PC-9 (cell line): ENCODE measurements at regions not wholly inside any gene's neighbourhood (a gene's known extent, or its start where the extent isn't known, plus 50 kb on each side); places are given as distances from the start of the nearest gene placed in this dataset.

ENCODE experiments used
- BruUV-seq: library from RNA; stranded (reverse); fragments of 400-500 nt; replicated peaks from 2 replicates; lab custom pipeline; 2021; lab: Mats Ljungman, UMichigan
- CTCF ChIA-PET: fragments of 300-600 bp; sonication (Branson Sonifier 250); formaldehyde crosslinking; loops from one replicate; lab custom pipeline; 2022; ENCODE audit warnings: antibody characterized with exemption; lab: Charles Lee
- POLR2A ChIA-PET: fragments of 300-600 bp; sonication (Branson Sonifier 250); formaldehyde crosslinking; loops from one replicate; lab custom pipeline; 2022; ENCODE audit warnings: antibody characterized with exemption; ENCODE audit not compliant: unreplicated experiment; lab: Charles Lee
- DNase-seq, 2 experiments: peaks; one replicate each; pipeline versions ENCODE4 v3.0.0 to v3.0.0-alpha.2; 2015 to 2022; ENCODE audit warnings: mixed read lengths in 1 of 2
- H2AFZ ChIP-seq: fragments of 200-600 bp; sonication (generic); 2 replicates; pipeline ENCODE4 v1.8.1; 2017; ENCODE audit warnings: antibody characterized with exemption
- H3F3A ChIP-seq: fragments of 200-600 bp; sonication (generic); 2 replicates; pipeline ENCODE4 v1.8.1; 2017; ENCODE audit warnings: antibody characterized with exemption, mild to moderate bottlenecking, low read depth; ENCODE audit not compliant: insufficient read depth
- H3K27ac ChIP-seq: fragments of 200-600 bp; sonication (generic); 2 replicates; pipeline ENCODE4 v1.6.1; 2016; ENCODE audit warnings: mixed run types
- H3K27me3 ChIP-seq: fragments of 200-600 bp; sonication (generic); 2 replicates; pipeline ENCODE4 v1.6.1; 2016; ENCODE audit warnings: low read depth, mixed run types; ENCODE audit not compliant: insufficient read depth
- H3K36me3 ChIP-seq: fragments of 200-600 bp; sonication (generic); 2 replicates; pipeline ENCODE4 v1.6.1; 2016; ENCODE audit warnings: low read depth, mixed run types
- H3K4me1 ChIP-seq: fragments of 200-600 bp; sonication (generic); replicated peaks from 2 replicates; pipeline ENCODE4 v1.6.1; 2016; ENCODE audit warnings: mixed run types; ENCODE audit not compliant: insufficient read depth
- H3K4me2 ChIP-seq: fragments of 200-600 bp; sonication (generic); 2 replicates; pipeline ENCODE4 v1.6.1; 2017; ENCODE audit warnings: mixed run types
- H3K4me3 ChIP-seq: fragments of 200-600 bp; sonication (generic); 2 replicates; pipeline ENCODE4 v1.6.1; 2016; ENCODE audit warnings: mixed run types
- H3K79me2 ChIP-seq: fragments of 200-600 bp; sonication (generic); 2 replicates; pipeline ENCODE4 v1.6.1; 2017; ENCODE audit warnings: low read depth, mixed run types
- H3K9me2 ChIP-seq: fragments of 200-600 bp; sonication (generic); 2 replicates; pipeline ENCODE4 v1.8.1; 2017; ENCODE audit warnings: mild to moderate bottlenecking; ENCODE audit not compliant: insufficient read depth
- H3K9me3 ChIP-seq: fragments of 200-600 bp; sonication (generic); 2 replicates; pipeline ENCODE4 v1.8.1; 2016; ENCODE audit warnings: low read depth; ENCODE audit not compliant: insufficient read depth
- H4K20me1 ChIP-seq: fragments of 200-600 bp; sonication (generic); 2 replicates; pipeline ENCODE4 v1.8.1; 2017; ENCODE audit not compliant: insufficient read depth
- CTCF ChIP-seq: fragments of 200-600 bp; sonication (generic); conservative IDR thresholded peaks from 2 replicates; pipeline ENCODE4 v1.6.1; 2017; ENCODE audit warnings: mixed run types, antibody characterized with exemption, mild to moderate bottlenecking, moderate library complexity
- EZH2 ChIP-seq: fragments of 200-600 bp; sonication (generic); IDR thresholded peaks from 2 replicates; pipeline ENCODE4 v1.8.0; 2017; ENCODE audit warnings: antibody characterized with exemption, low read depth
- intact Hi-C: fragments of 100-400 bp; cut with micrococcal nuclease; formaldehyde crosslinking; loops from one replicate; pipeline ENCODE4 v1.10.0; 2022; ENCODE audit not compliant: unreplicated experiment

DNA sequence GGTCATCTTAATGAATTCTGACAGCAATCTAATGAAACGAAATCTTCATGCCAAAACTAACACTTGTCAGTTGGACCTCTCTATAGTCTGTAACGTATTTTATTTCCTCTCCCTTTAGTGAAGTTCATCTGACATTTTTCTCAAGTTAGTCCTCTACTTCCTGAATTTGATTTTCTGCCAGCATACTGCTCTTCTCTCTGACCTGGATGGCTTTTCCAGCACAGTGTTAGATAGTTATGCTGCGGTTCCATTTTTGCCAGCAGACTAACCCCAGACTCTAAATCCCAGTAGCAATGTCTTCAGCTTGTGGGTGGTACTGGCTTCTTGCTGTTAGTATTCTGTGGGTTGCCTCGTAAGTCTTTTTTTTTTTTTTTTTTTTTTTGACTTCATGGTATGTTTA is 146.7 kb upstream of the VEGFC start:
- CTCF ChIA-PET, result no interaction called here
- no peak overlapping the region for H3K4me2 ChIP-seq

GRCh38 chr4:176945334-176945733 is 152.6 kb upstream of the VEGFC start:
- Histone ChIP-seq H3K79me2 (no peaks in the 10 kb centered on the region), H2AFZ (no peak overlapping the region), H3K36me3 (no peaks in the 10 kb centered on the region), H3K27me3 (no peaks in the 10 kb centered on the region), H3K27ac (no peak overlapping the region), H3F3A (no peaks in the 10 kb centered on the region), H3K4me3 (no peak overlapping the region), H3K9me3 (no peaks in the 10 kb centered on the region), H4K20me1 (no peaks in the 10 kb centered on the region), H3K4me2 (no peak overlapping the region), H3K9me2 (no peaks in the 10 kb centered on the region), H3K4me1 (no peaks in the 10 kb centered on the region)
- no TSS peak for BruUV-seq
- ChIA-PET POLR2A (no interaction called here), CTCF (no interaction called here)
- TF ChIP-seq EZH2, result no peak
- TF ChIP-seq CTCF, result no peak
- intact Hi-C loops, result no loop called here
- no peak for DNase-seq

More for the DNA sequence above, 146.7 kb upstream of the VEGFC start:
- H4K20me1 ChIP-seq, result no peaks in the 10 kb centered on the region
- intact Hi-C loops, result no loop called here
- no peaks in the 10 kb centered on the region for H3K27me3 ChIP-seq
- H3F3A ChIP-seq, result no peaks in the 10 kb centered on the region
- no peaks in the 10 kb centered on the region for H3K36me3 ChIP-seq
- no peaks in the 10 kb centered on the region for H3K9me3 ChIP-seq
- no peaks in the 10 kb centered on the region for H3K9me2 ChIP-seq
- TF ChIP-seq CTCF (no peak), EZH2 (no peak)
- H3K4me1 ChIP-seq, result no peaks in the 10 kb centered on the region
- BruUV-seq, result no TSS peak
- DNase-seq, result no peak
- H3K79me2 ChIP-seq, result no peaks in the 10 kb centered on the region
- H2AFZ ChIP-seq, result no peak overlapping the region
- no peak overlapping the region for H3K4me3 ChIP-seq
- no peak overlapping the region for H3K27ac ChIP-seq
- POLR2A ChIA-PET, result no interaction called here

DNA sequence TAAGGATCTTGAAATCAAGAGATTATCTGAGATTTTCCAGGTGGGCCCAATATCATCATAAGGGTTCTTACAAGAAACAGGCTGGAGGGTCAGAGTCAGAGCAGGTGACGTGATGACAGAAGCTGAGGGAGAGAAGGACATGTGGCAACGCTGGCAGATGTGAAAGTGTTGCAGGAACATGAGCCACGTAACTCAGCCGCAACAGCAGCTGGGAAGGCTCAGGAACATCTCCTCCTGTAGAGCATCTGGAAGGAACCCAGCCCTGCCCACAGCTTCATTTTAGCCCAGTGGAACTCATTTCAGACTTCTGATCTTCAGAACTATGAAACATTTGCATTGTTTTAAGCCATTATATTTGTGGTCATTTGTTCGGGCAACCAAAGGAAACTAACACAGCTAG is 156.3 kb upstream of the VEGFC start:
- Histone ChIP-seq H3K27me3 (no peaks in the 10 kb centered on the region), H3K27ac (no peak overlapping the region), H3K79me2 (no peaks in the 10 kb centered on the region), H2AFZ (no peak overlapping the region), H3K9me3 (no peaks in the 10 kb centered on the region), H3F3A (no peaks in the 10 kb centered on the region), H3K9me2 (no peaks in the 10 kb centered on the region), H3K36me3 (no peaks in the 10 kb centered on the region), H4K20me1 (no peaks in the 10 kb centered on the region), H3K4me1 (no peaks in the 10 kb centered on the region), H3K4me3 (no peak overlapping the region), H3K4me2 (no peak overlapping the region)
- ChIA-PET POLR2A (no interaction called here), CTCF (no interaction called here)
- intact Hi-C loops, result no loop called here
- BruUV-seq, result no TSS peak
- TF ChIP-seq EZH2, result no peak
- no peak for TF ChIP-seq CTCF
- no peak for DNase-seq
